ENCODE measurements at regions not wholly inside any gene's neighbourhood (a gene's known extent, or its start where the extent isn't known, plus 50 kb on each side); places are given as distances from the start of the nearest gene placed in this dataset.
"Not testable (repeated sequence)": the region's sequence is repeated elsewhere in the genome, so short reads cannot be mapped to it uniquely, and the experiment has no call there.

- no peak for DNase-seq
Measured at GRCh38 chr2:236834284-236834683, 251.4 kb upstream of the COPS8 start.

- no peak for DNase-seq
Measured at GRCh38 chr2:236835307-236836024, 250.2 kb upstream of the COPS8 start.

GRCh38 chr2:236836028-236836427 lies 249.7 kb upstream of the COPS8 start:
- not testable (repeated sequence) for DNase-seq

- DNase-seq, result no peak
Measured at GRCh38 chr2:236840215-236840614, 245.5 kb upstream of the COPS8 start.

- no peak for DNase-seq
Measured at GRCh38 chr2:236840857-236841256, 244.8 kb upstream of the COPS8 start.

GRCh38 chr2:236841389-236841788 lies 244.3 kb upstream of the COPS8 start:
- no peak for DNase-seq

GRCh38 chr2:236843161-236843968 lies 242.3 kb upstream of the COPS8 start:
- no peak for DNase-seq

- no peak for DNase-seq
Measured at GRCh38 chr2:236844711-236845110, 241.0 kb upstream of the COPS8 start.

GRCh38 chr2:236847023-236847422 lies 238.7 kb upstream of the COPS8 start:
- DNase-seq, result no peak

GRCh38 chr2:236847538-236848263 lies 238.0 kb upstream of the COPS8 start:
- no peak for DNase-seq

- DNase-seq, result no peak
Measured at GRCh38 chr2:236848501-236848900, 237.2 kb upstream of the COPS8 start.

GRCh38 chr2:236849508-236849907 lies 236.2 kb upstream of the COPS8 start:
- no peak for DNase-seq

GRCh38 chr2:236849940-236850339 lies 235.7 kb upstream of the COPS8 start:
- no peak for DNase-seq

- no peak for DNase-seq
Measured at GRCh38 chr2:236851187-236851586, 234.5 kb upstream of the COPS8 start.

- no peak for DNase-seq
Measured at GRCh38 chr2:236852100-236852976, 233.4 kb upstream of the COPS8 start.

GRCh38 chr2:236852977-236853374 lies 232.7 kb upstream of the COPS8 start:
- no peak for DNase-seq

- no peak for DNase-seq
Measured at GRCh38 chr2:236853585-236854051, 232.1 kb upstream of the COPS8 start.

- no peak for DNase-seq
Measured at GRCh38 chr2:236855176-236855865, 230.4 kb upstream of the COPS8 start.

- DNase-seq, result no peak
Measured at GRCh38 chr2:236855866-236856847, 229.5 kb upstream of the COPS8 start.

- DNase-seq, result no peak
Measured at GRCh38 chr2:236856848-236857235, 228.8 kb upstream of the COPS8 start.

GRCh38 chr2:236857246-236857645 lies 228.4 kb upstream of the COPS8 start:
- no peak for DNase-seq
